ENCODE measurements at regions not wholly inside any gene's neighbourhood (a gene's known extent, or its start where the extent isn't known, plus 50 kb on each side); places are given as distances from the start of the nearest gene placed in this dataset.
A peak's percentile ranks its signal among the peaks of the same experiment; 100 is the strongest.

- H3K4me1 ChIP-seq (ENCODE audit: control insufficient read depth, extremely low read depth, insufficient read depth, low read length) = no peaks in the 10 kb centered on the region
- no peaks in the 10 kb centered on the region for H3K36me3 ChIP-seq (ENCODE audit: control insufficient read depth, insufficient read depth, low read length)
- no peaks in the 10 kb centered on the region for H3K27me3 ChIP-seq (ENCODE audit: control insufficient read depth, insufficient read depth, low read length)
- H3K9ac ChIP-seq (ENCODE audit: insufficient read depth, low read length) = no peak overlapping the region
- H3K4me2 ChIP-seq (ENCODE audit: extremely low read depth, insufficient read depth, low read length) = no peak overlapping the region
- no peaks in the 10 kb centered on the region for H3K9me3 ChIP-seq (ENCODE audit: control insufficient read depth, insufficient read depth, low read depth, low read length)
- H3K27ac ChIP-seq (ENCODE audit: insufficient read depth, low read length) = no peak overlapping the region
- no peaks in the 10 kb centered on the region for H4K20me1 ChIP-seq (ENCODE audit: control insufficient read depth, extremely low read depth, insufficient read depth, low read length)
- no peak overlapping the region for H3K4me3 ChIP-seq (replicated peaks in 1 of 4; ENCODE audit: control extremely low read depth in 1 of 4, insufficient read depth in 1 of 4, low read depth in 3 of 4, low read length in 4 of 4)
- H3K79me2 ChIP-seq (ENCODE audit: control insufficient read depth, insufficient read depth, low read length) = no peaks in the 10 kb centered on the region
- no peak overlapping the region for H2AFZ ChIP-seq (ENCODE audit: low read length)
- no peak for TF ChIP-seq EZH2 (IDR thresholded peaks at IDR 0.05; ENCODE audit: low read length, missing control alignments)
- TF ChIP-seq, protein P1, sequence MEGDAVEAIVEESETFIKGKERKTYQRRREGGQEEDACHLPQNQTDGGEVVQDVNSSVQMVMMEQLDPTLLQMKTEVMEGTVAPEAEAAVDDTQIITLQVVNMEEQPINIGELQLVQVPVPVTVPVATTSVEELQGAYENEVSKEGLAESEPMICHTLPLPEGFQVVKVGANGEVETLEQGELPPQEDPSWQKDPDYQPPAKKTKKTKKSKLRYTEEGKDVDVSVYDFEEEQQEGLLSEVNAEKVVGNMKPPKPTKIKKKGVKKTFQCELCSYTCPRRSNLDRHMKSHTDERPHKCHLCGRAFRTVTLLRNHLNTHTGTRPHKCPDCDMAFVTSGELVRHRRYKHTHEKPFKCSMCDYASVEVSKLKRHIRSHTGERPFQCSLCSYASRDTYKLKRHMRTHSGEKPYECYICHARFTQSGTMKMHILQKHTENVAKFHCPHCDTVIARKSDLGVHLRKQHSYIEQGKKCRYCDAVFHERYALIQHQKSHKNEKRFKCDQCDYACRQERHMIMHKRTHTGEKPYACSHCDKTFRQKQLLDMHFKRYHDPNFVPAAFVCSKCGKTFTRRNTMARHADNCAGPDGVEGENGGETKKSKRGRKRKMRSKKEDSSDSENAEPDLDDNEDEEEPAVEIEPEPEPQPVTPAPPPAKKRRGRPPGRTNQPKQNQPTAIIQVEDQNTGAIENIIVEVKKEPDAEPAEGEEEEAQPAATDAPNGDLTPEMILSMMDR (conservative IDR thresholded peaks at IDR 0.05 in 1 of 2, IDR thresholded peaks at IDR 0.05 in 1 of 2; ENCODE audit: low read depth in 1 of 2, low read length in 2 of 2) = no peak
- no peak for DNase-seq (ENCODE audit: low read depth in 2 of 2)
Observed at GRCh38 chr16:65278874-65279273, 157.0 kb upstream of the CDH11 start.

GRCh38 chr16:65274566-65274965 is 152.7 kb upstream of the CDH11 start:
- no peaks in the 10 kb centered on the region for H3K27me3 ChIP-seq (ENCODE audit: control insufficient read depth, insufficient read depth, low read length)
- H3K27ac ChIP-seq (ENCODE audit: insufficient read depth, low read length) = no peak overlapping the region
- no peaks in the 10 kb centered on the region for H3K79me2 ChIP-seq (ENCODE audit: control insufficient read depth, insufficient read depth, low read length)
- peak in 1 of 2 donors; percentile 28 for DNase-seq (ENCODE audit: low read depth in 2 of 2)
- H2AFZ ChIP-seq (ENCODE audit: low read length) = no peak overlapping the region
- H3K9me3 ChIP-seq (ENCODE audit: control insufficient read depth, insufficient read depth, low read depth, low read length) = no peaks in the 10 kb centered on the region
- no peaks in the 10 kb centered on the region for H3K36me3 ChIP-seq (ENCODE audit: control insufficient read depth, insufficient read depth, low read length)
- H3K4me1 ChIP-seq (ENCODE audit: control insufficient read depth, extremely low read depth, insufficient read depth, low read length) = no peaks in the 10 kb centered on the region
- no peak for TF ChIP-seq EZH2 (IDR thresholded peaks at IDR 0.05; ENCODE audit: low read length, missing control alignments)
- TF ChIP-seq, protein P1 (conservative IDR thresholded peaks at IDR 0.05 in 1 of 2, IDR thresholded peaks at IDR 0.05 in 1 of 2; ENCODE audit: low read depth in 1 of 2, low read length in 2 of 2) = no peak
- no peak overlapping the region for H3K4me3 ChIP-seq (replicated peaks in 1 of 4; ENCODE audit: control extremely low read depth in 1 of 4, insufficient read depth in 1 of 4, low read depth in 3 of 4, low read length in 4 of 4)
- no peaks in the 10 kb centered on the region for H4K20me1 ChIP-seq (ENCODE audit: control insufficient read depth, extremely low read depth, insufficient read depth, low read length)
- no peak overlapping the region for H3K9ac ChIP-seq (ENCODE audit: insufficient read depth, low read length)
- H3K4me2 ChIP-seq (ENCODE audit: extremely low read depth, insufficient read depth, low read length) = no peak overlapping the region

- H3K27me3 ChIP-seq (ENCODE audit: control insufficient read depth, insufficient read depth, low read length) = no peaks in the 10 kb centered on the region
- DNase-seq (ENCODE audit: low read depth in 2 of 2) = no peak
Observed at GRCh38 chr16:65272699-65273414, 151.0 kb upstream of the CDH11 start.

More at GRCh38 chr16:65272699-65273414, 151.0 kb upstream of the CDH11 start:
- Histone ChIP-seq H3K9ac (ENCODE audit: insufficient read depth, low read length) (no peak overlapping the region), H3K4me2 (ENCODE audit: extremely low read depth, insufficient read depth, low read length) (no peak overlapping the region), H3K4me3 (replicated peaks in 1 of 4; ENCODE audit: control extremely low read depth in 1 of 4, insufficient read depth in 1 of 4, low read depth in 3 of 4, low read length in 4 of 4) (no peak overlapping the region), H3K27ac (ENCODE audit: insufficient read depth, low read length) (no peak overlapping the region), H3K79me2 (ENCODE audit: control insufficient read depth, insufficient read depth, low read length) (no peaks in the 10 kb centered on the region), H4K20me1 (ENCODE audit: control insufficient read depth, extremely low read depth, insufficient read depth, low read length) (no peaks in the 10 kb centered on the region), H3K36me3 (ENCODE audit: control insufficient read depth, insufficient read depth, low read length) (no peaks in the 10 kb centered on the region), H3K9me3 (ENCODE audit: control insufficient read depth, insufficient read depth, low read depth, low read length) (no peaks in the 10 kb centered on the region), H2AFZ (ENCODE audit: low read length) (no peak overlapping the region), H3K4me1 (ENCODE audit: control insufficient read depth, extremely low read depth, insufficient read depth, low read length) (no peaks in the 10 kb centered on the region)
- no peak for TF ChIP-seq EZH2 (IDR thresholded peaks at IDR 0.05; ENCODE audit: low read length, missing control alignments)
- TF ChIP-seq, protein P1 (conservative IDR thresholded peaks at IDR 0.05 in 1 of 2, IDR thresholded peaks at IDR 0.05 in 1 of 2; ENCODE audit: low read depth in 1 of 2, low read length in 2 of 2) = no peak
